ENCODE measurements at regions not wholly inside any gene's neighbourhood (a gene's known extent, or its start where the extent isn't known, plus 50 kb on each side); places are given as distances from the start of the nearest gene placed in this dataset.
"Not testable (repeated sequence)": the region's sequence is repeated elsewhere in the genome, so short reads cannot be mapped to it uniquely, and the experiment has no call there.

- no peak for DNase-seq
Observed at GRCh38 chr5:108528655-108529054, 146.8 kb upstream of the FBXL17 start.

- no peak for DNase-seq
Observed at GRCh38 chr5:108524564-108524963, 142.7 kb upstream of the FBXL17 start.

GRCh38 chr5:108523360-108523759 is 141.5 kb upstream of the FBXL17 start:
- no peak for DNase-seq

GRCh38 chr5:108521841-108522506 is 140.1 kb upstream of the FBXL17 start:
- DNase-seq, result peak; percentile 80

GRCh38 chr5:108521011-108521700 is 139.3 kb upstream of the FBXL17 start:
- no peak for DNase-seq

- peak; percentile 31 for DNase-seq
Observed at GRCh38 chr5:108516785-108517184, 134.9 kb upstream of the FBXL17 start.

- no peak for DNase-seq
Observed at GRCh38 chr5:108515517-108516105, 133.7 kb upstream of the FBXL17 start.

- DNase-seq, result no peak
Observed at GRCh38 chr5:108508979-108509378, 127.1 kb upstream of the FBXL17 start.

GRCh38 chr5:108507631-108508030 is 125.7 kb upstream of the FBXL17 start:
- DNase-seq, result no peak

- DNase-seq, result no peak
Observed at GRCh38 chr5:108505608-108506007, 123.7 kb upstream of the FBXL17 start.

- no peak for DNase-seq
Observed at GRCh38 chr5:108504974-108505373, 123.1 kb upstream of the FBXL17 start.

GRCh38 chr5:108503986-108504385 is 122.1 kb upstream of the FBXL17 start:
- no peak for DNase-seq

GRCh38 chr5:108495615-108496014 is 113.7 kb upstream of the FBXL17 start:
- not testable (repeated sequence) for DNase-seq

- no peak for DNase-seq
Observed at GRCh38 chr5:108487951-108488350, 106.1 kb upstream of the FBXL17 start.

GRCh38 chr5:108484035-108484434 is 102.1 kb upstream of the FBXL17 start:
- no peak for DNase-seq

GRCh38 chr5:108481355-108481931 is 99.5 kb upstream of the FBXL17 start:
- peak; percentile 60 for DNase-seq

GRCh38 chr5:108472237-108472636 is 90.3 kb upstream of the FBXL17 start:
- DNase-seq, result no peak

- no peak for DNase-seq
Observed at GRCh38 chr5:108467563-108467962, 85.7 kb upstream of the FBXL17 start.

GRCh38 chr5:108461628-108462367 is 79.9 kb upstream of the FBXL17 start:
- no peak for DNase-seq

- DNase-seq, result peak; percentile 81
Observed at GRCh38 chr5:108459769-108460168, 77.9 kb upstream of the FBXL17 start.

- no peak for DNase-seq
Observed at GRCh38 chr5:108451269-108451668, 69.4 kb upstream of the FBXL17 start.

- DNase-seq, result not testable (repeated sequence)
Observed at GRCh38 chr5:108444130-108444529, 62.2 kb upstream of the FBXL17 start.

- not testable (repeated sequence) for DNase-seq
Observed at GRCh38 chr5:108442063-108442651, 60.3 kb upstream of the FBXL17 start.
